Neural progenitor cell (in vitro differentiated cells): ENCODE measurements at regions not wholly inside any gene's neighbourhood (a gene's known extent, or its start where the extent isn't known, plus 50 kb on each side); places are given as distances from the start of the nearest gene placed in this dataset.

ENCODE experiments used
- EZH2 ChIP-seq: fragments of 200-600 bp; sonication (generic); IDR thresholded peaks from 2 replicates; pipeline ENCODE4 v1.6.1; 2017; ENCODE audit warnings: antibody characterized with exemption, mild to moderate bottlenecking, moderate library complexity
- TF ChIP-seq, protein P1 (sequence below): fragments of 200-600 bp; sonication (generic); IDR thresholded peaks from 2 replicates; pipeline ENCODE4 v1.5.1; 2017; ENCODE audit warnings: antibody characterized with exemption, mild to moderate bottlenecking

DNA sequence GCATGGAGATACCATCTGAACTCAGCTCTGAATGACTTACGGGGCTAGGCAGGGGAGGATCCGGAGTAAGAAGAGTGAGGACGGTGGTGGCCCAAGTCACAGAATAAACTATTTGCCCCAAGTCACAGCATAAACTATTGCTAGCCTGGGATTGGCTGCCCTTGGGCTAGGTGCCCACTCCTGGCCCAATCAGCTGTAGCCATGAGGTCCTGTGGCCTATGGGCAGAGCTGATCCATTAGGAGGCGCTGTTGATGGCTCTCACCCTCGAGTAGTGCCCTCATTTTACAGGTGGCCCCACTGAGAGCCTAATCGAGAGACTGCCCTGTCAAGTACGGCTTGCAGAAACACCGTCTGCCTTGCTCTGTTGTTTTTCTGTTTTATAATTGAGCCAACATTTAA, 62.3 kb upstream of the ZNF423 start:
- TF ChIP-seq, protein P1, sequence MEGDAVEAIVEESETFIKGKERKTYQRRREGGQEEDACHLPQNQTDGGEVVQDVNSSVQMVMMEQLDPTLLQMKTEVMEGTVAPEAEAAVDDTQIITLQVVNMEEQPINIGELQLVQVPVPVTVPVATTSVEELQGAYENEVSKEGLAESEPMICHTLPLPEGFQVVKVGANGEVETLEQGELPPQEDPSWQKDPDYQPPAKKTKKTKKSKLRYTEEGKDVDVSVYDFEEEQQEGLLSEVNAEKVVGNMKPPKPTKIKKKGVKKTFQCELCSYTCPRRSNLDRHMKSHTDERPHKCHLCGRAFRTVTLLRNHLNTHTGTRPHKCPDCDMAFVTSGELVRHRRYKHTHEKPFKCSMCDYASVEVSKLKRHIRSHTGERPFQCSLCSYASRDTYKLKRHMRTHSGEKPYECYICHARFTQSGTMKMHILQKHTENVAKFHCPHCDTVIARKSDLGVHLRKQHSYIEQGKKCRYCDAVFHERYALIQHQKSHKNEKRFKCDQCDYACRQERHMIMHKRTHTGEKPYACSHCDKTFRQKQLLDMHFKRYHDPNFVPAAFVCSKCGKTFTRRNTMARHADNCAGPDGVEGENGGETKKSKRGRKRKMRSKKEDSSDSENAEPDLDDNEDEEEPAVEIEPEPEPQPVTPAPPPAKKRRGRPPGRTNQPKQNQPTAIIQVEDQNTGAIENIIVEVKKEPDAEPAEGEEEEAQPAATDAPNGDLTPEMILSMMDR = no peak
- no peak for TF ChIP-seq EZH2
